ENCODE measurements at regions not wholly inside any gene's neighbourhood (a gene's known extent, or its start where the extent isn't known, plus 50 kb on each side); places are given as distances from the start of the nearest gene placed in this dataset.

DNA sequence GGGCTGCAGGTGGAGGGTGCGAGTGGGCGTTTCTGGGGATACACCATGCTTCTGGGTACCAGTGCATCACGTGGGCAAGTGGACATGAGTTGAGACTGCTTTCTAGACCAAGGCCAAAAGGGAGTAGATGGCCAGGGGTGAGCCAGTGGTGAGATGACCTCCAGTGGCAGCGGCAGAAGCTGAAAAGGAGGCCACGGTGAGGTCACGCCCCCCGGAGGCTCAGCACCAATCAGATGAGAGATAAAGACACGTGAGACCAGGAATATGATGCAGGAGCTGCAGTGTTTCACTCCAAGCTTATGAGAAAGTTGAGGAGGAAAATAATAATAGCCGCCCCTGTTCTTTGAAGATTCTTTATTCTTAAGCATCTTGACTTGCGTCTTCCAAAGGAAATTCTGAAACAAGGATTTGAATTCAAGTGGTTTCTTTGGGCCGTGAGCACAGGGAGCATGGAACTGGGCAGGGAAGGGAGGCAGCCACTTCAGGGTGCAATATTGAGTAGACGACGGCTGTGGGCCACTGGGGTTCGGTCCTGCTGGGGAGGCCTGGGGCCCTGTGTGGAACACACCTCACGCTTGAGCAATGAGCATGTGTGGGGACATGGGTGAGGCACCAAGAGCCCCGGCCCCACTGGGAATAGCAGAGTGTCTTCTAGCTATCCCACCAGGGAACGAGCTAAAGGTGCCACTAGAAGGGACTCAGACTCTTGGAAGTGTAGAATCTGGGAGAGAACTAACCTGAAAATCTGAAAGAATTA is 156.7 kb upstream of the LRFN2 start:
- H3K4me3 ChIP-seq (ENCODE audit: low read depth, low read length): no peak overlapping the region
- no peak for DNase-seq (ENCODE audit: low read depth)
- TF ChIP-seq, protein P1, sequence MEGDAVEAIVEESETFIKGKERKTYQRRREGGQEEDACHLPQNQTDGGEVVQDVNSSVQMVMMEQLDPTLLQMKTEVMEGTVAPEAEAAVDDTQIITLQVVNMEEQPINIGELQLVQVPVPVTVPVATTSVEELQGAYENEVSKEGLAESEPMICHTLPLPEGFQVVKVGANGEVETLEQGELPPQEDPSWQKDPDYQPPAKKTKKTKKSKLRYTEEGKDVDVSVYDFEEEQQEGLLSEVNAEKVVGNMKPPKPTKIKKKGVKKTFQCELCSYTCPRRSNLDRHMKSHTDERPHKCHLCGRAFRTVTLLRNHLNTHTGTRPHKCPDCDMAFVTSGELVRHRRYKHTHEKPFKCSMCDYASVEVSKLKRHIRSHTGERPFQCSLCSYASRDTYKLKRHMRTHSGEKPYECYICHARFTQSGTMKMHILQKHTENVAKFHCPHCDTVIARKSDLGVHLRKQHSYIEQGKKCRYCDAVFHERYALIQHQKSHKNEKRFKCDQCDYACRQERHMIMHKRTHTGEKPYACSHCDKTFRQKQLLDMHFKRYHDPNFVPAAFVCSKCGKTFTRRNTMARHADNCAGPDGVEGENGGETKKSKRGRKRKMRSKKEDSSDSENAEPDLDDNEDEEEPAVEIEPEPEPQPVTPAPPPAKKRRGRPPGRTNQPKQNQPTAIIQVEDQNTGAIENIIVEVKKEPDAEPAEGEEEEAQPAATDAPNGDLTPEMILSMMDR (IDR thresholded peaks at IDR 0.05; ENCODE audit: control insufficient read depth, extremely low read depth, insufficient read depth): no peak

GRCh38 chr6:40743226-40743625 is 156.1 kb upstream of the LRFN2 start:
- no peak for DNase-seq (ENCODE audit: low read depth)
- no peak overlapping the region for H3K4me3 ChIP-seq (ENCODE audit: low read depth, low read length)
- TF ChIP-seq, protein P1 (IDR thresholded peaks at IDR 0.05; ENCODE audit: control insufficient read depth, extremely low read depth, insufficient read depth): no peak

DNA sequence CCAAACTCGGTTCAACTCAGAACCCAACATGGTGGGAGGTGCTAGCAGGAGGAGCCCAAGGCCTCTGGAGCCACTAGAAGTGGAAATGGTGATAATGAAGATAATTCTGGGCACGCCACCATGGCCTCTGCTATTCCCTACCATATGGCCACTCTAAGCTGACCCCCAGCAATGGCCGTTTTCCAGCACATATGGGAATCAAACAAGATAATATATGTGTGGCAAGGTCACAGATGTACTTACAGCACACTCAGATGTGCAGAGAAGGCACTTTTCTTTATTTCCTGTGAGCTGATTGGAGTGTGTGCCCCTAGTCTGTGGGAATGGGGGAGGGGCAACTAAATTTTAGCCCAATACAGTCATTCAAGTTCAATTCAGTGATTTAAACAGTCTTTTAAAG is 153.4 kb upstream of the LRFN2 start:
- TF ChIP-seq, protein P1 (IDR thresholded peaks at IDR 0.05; ENCODE audit: control insufficient read depth, extremely low read depth, insufficient read depth): no peak
- H3K4me3 ChIP-seq (ENCODE audit: low read depth, low read length): no peak overlapping the region

DNA sequence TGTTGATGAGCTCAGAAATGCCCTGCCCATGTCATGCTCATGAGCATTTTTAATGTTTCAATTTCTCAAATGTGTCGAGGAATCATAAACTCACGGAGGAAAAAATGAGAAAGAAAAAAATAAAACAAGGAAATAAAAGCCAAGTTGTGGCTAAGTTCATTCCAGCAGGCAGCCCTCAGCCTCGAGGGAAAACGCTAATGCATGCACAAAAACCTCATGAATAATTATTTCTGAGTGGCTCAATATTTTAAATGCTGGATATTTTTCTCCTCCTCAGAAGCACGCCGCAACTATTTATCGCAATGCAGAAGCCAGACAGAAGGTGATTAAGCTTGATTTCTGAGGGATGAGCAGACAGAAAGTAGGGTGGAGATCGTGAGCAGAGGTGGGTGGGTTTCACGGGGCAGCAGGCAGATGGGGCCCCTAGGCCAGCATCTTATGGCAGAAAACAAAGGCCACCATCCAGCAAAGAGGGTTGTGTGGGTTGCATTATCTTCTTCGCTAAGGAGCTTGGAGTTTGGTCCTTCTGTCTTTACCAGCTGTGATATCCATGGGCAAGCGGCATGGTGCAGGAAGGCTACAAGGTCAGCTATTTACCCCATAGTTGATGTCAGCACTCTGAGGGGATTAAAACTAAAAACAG is 151.5 kb upstream of the LRFN2 start:
- TF ChIP-seq, protein P1 (IDR thresholded peaks at IDR 0.05; ENCODE audit: control insufficient read depth, extremely low read depth, insufficient read depth): no peak
- no peak for DNase-seq (ENCODE audit: low read depth)
- no peak overlapping the region for H3K4me3 ChIP-seq (ENCODE audit: low read depth, low read length)

More for the DNA sequence above, 153.4 kb upstream of the LRFN2 start:
- no peak for DNase-seq (ENCODE audit: low read depth)

DNA sequence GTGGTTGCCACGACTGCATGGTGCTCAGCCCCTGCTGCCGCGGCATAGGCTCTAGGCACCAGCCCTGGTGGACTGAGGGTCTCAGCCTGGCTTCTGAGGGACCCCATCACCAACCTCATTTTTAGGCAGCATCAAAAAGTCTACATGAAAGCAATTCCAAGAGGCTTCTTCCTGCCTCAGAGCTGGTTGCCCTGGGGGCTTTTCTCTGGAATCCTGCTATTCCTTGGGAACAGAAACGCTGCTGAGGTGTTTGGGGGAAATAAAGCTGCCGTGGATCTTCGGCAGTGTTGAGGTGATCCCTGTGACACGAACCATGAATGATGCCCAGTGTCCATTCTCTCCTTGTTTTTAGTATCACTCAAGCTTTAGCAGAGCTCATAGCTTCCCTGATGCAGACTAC is 148.4 kb upstream of the LRFN2 start:
- H3K4me3 ChIP-seq (ENCODE audit: low read depth, low read length): no peak overlapping the region
- no peak for DNase-seq (ENCODE audit: low read depth)
- TF ChIP-seq, protein P1 (IDR thresholded peaks at IDR 0.05; ENCODE audit: control insufficient read depth, extremely low read depth, insufficient read depth): no peak

DNA sequence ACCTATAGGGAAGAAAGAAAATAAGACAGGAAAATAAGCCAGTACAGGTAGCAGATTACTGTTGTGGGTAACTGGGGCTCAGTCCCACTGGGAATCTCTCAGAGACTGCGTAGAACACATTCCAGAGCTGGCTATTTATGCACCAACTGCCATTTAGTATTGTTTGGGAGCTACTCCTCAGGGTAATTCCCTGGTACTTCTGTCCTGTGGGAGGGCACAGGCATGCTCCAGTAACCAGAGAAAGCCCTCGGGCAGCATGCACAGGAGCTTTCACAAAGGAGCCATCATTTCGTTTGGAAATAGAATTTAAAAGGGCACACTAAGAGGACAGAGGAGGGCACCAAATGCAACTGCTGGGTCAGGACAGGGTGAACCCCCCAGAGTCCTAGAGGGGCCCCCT is 148.0 kb upstream of the LRFN2 start:
- DNase-seq (ENCODE audit: low read depth): no peak
- H3K4me3 ChIP-seq (ENCODE audit: low read depth, low read length): no peak overlapping the region
- TF ChIP-seq, protein P1 (IDR thresholded peaks at IDR 0.05; ENCODE audit: control insufficient read depth, extremely low read depth, insufficient read depth): no peak

Data from LNCaP clone FGC (cell line).